ENCODE measurements at regions not wholly inside any gene's neighbourhood (a gene's known extent, or its start where the extent isn't known, plus 50 kb on each side); places are given as distances from the start of the nearest gene placed in this dataset.
"Not testable (repeated sequence)": the region's sequence is repeated elsewhere in the genome, so short reads cannot be mapped to it uniquely, and the experiment has no call there.

DNA sequence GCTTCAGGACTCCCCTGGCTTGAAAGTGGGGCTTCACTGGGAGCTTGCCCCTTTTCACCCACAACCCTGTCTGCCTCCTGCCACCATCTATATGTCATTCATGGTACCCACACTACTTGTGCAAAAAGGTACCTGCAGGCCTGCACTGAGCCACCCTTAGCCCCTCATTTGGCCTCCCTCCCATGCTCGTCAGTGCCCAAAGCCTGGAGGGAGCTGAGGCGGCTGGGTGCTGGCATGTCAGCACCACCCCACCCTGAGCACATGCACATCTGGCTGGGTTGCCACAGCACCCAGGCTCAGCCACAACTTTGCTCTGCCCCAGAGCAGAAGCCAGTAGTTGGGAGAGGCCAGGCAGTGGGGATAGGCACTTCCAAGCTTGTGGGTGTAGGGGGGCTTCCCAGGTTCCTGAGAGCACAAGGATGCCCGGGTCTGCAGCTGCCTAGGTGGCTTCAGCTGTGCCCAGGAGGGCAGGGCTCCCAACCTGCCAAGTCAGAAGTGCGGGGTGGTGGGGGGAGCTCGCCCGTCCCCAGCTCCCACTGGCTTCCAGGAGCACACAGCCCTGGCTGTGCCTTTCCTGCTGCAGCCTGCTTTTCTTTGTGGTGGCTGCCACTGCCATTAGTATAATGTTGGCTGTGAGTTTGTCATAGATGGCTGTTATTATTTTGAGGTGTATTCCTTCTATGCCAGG is 1054.6 kb upstream of the EPHA6 start:
- Mint-ChIP-seq H3K9me3 (peaks cover 0 to 10% (median 4%) of the 10 kb centered on the region in 9 donors), H3K27ac (no peak overlapping the region), H3K36me3 (no peaks in the 10 kb centered on the region), H3K27me3 (no peaks in the 10 kb centered on the region), H3K4me3 (no peak overlapping the region), H3K4me1 (no peaks in the 10 kb centered on the region)
- ATAC-seq (no peak), DNase-seq (no peak)
- POLR2A ChIA-PET: no interaction called here

DNA sequence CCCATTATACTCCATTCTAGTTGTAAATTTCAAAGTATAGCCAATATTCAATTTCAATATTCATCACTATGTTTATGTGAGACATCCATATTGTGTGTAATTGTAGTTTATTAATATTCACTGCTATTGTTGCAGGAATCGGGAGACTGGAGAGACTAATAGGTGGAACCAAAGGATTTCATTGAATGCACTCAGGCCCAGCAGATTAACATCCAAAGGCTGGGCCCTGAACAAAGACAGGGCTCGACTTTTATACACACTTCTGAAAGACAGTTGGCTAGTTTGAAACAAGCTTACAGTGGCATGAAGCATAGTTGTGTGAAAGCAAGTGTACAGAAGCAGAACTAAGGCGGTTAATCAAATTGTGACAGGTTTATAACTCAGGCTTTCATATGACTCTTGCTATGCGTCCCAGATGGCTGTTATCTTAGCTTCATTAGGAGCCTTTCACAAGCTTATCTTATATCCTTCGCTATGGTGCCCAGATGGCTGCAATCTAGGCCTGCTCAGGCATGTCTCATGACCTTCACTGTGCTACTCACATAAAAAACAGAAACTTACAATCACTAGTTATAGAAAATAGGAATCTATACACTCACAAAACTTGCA is 1038.8 kb upstream of the EPHA6 start:
- H3K4me1 Mint-ChIP-seq: no peaks in the 10 kb centered on the region
- H3K27ac Mint-ChIP-seq: no peak overlapping the region
- no peak for ATAC-seq
- no peaks in the 10 kb centered on the region for H3K27me3 Mint-ChIP-seq
- peaks cover 0 to 44% (median 14%) of the 10 kb centered on the region in 9 donors for H3K9me3 Mint-ChIP-seq
- no peak overlapping the region for H3K4me3 Mint-ChIP-seq
- no peak for DNase-seq
- POLR2A ChIA-PET: no interaction called here
- H3K36me3 Mint-ChIP-seq: peaks cover 0 to 3% (median 0%) of the 10 kb centered on the region in 3 donors

DNA sequence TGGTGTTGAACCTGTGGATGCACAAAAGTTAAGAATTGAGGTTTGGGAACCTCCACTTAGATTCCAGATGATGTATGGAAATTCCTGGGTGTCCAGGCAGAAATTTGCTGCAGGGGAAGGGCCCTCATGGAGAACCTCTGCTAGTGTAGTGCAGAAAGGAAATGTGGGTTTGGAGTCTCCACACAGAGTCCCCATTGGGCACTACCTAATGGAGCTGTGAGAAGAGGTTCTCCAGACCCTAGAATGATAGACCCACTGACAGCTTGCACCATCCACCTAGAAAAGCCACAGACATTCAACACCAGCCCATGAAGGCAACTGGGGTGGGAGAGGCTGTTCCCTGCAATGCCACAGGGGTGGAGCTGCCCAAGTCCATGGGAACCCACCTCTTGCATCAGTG is 1032.8 kb upstream of the EPHA6 start:
- Mint-ChIP-seq H3K9me3 (peaks cover 0 to 14% (median 4%) of the 10 kb centered on the region in 9 donors), H3K4me3 (no peak overlapping the region), H3K27ac (no peak overlapping the region), H3K27me3 (no peaks in the 10 kb centered on the region), H3K36me3 (peaks cover 0 to 2% (median 0%) of the 10 kb centered on the region in 3 donors), H3K4me1 (no peaks in the 10 kb centered on the region)
- no peak for DNase-seq
- POLR2A ChIA-PET: no interaction called here
- ATAC-seq: no peak

DNA sequence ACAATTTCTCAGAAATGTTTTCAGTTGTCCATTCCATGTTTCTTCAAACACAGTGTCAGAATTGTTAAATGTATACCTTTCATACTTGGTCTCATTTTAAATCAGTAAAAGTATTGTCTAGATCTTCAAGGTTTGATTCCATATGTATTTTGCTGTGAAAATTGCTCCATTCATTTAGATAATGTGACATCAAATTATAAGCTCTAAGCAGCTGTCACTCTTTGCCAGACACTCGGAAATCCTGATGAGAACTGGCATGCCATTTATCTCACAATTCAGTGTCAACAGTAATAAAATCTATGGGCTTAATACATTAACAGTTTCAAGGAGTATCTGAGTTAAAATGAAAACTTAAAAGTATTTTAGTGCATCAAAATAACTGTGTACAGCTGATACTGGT is 1025.3 kb upstream of the EPHA6 start:
- Mint-ChIP-seq H3K36me3 (no peaks in the 10 kb centered on the region), H3K27me3 (no peaks in the 10 kb centered on the region), H3K4me1 (no peaks in the 10 kb centered on the region), H3K27ac (no peak overlapping the region), H3K9me3 (peaks cover 0 to 5% (median 0%) of the 10 kb centered on the region in 9 donors), H3K4me3 (no peak overlapping the region)
- ATAC-seq (no peak), DNase-seq (no peak)
- POLR2A ChIA-PET: no interaction called here

DNA sequence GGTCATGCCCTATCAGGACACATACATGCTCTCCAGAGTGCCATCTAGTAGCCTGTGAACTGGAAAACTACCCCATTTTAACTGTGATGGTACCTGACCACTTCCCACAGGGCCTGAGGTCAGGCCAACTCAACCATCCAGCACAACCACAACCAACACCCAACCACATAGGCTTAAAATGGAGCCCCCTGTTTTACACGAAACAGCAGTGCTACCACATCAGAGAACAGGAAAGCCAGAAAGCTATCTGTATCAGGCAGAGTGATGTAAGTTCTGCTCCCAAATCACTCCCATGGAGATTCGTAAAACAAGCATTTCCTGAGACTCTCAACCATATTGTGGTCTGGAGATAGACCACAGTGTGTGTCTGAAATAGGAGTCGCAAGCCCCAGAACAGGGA is 1017.3 kb upstream of the EPHA6 start:
- no peaks in the 10 kb centered on the region for H3K4me1 Mint-ChIP-seq
- H3K36me3 Mint-ChIP-seq: no peaks in the 10 kb centered on the region
- H3K9me3 Mint-ChIP-seq: peaks cover 0 to 15% (median 9%) of the 10 kb centered on the region in 9 donors
- H3K27ac Mint-ChIP-seq: no peak overlapping the region
- no peak overlapping the region for H3K4me3 Mint-ChIP-seq
- POLR2A ChIA-PET: no interaction called here
- no peaks in the 10 kb centered on the region for H3K27me3 Mint-ChIP-seq
- DNase-seq: no peak
- ATAC-seq: no peak

DNA sequence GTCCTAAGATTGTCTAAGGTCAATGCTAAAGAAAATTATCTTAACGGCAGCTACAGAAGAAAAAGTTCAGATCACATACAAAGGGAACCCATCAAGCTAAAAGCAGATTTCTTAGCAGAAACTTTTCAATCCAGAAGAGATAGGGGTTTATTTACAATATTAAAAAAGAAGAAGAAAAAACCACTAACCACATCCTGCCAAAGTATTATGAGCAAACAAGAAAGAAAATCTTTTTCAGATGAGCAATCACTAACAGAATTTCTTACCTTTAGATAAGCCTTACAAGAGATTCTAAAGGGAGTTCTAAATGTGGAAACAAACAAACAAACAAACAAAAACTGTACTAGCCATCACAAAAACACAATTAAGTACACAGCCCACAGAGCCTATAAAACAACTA is 1015.8 kb upstream of the EPHA6 start:
- Mint-ChIP-seq H3K4me1 (no peaks in the 10 kb centered on the region), H3K4me3 (no peak overlapping the region), H3K27me3 (no peaks in the 10 kb centered on the region), H3K9me3 (peaks cover 0 to 17% (median 9%) of the 10 kb centered on the region in 9 donors), H3K27ac (no peak overlapping the region), H3K36me3 (no peaks in the 10 kb centered on the region)
- ATAC-seq: no peak
- POLR2A ChIA-PET: no interaction called here
- DNase-seq: no peak

DNA sequence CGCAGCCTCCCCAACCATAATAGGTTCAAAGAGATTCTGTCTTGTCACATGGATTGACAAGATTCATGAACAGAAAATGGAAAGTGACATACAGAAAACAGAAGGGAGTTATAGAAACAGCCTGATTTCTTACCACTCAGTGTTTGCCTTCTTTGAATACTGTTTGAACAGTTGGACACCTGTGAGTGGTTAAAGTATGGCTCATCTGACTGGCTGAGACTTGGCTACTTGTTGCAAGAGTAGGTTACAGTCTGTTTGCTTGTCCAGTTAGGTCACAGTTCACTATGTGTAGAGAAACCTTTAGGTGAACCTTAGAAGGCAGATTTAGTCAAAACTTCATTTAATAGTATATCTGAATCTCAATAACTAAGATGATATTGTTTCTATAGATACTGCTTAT is 1003.9 kb upstream of the EPHA6 start:
- Mint-ChIP-seq H3K4me1 (no peaks in the 10 kb centered on the region), H3K9me3 (peaks cover 0 to 16% (median 6%) of the 10 kb centered on the region in 9 donors), H3K27ac (no peak overlapping the region), H3K4me3 (no peak overlapping the region), H3K36me3 (no peaks in the 10 kb centered on the region), H3K27me3 (no peaks in the 10 kb centered on the region)
- ATAC-seq: no peak
- POLR2A ChIA-PET: no interaction called here
- no peak for DNase-seq

DNA sequence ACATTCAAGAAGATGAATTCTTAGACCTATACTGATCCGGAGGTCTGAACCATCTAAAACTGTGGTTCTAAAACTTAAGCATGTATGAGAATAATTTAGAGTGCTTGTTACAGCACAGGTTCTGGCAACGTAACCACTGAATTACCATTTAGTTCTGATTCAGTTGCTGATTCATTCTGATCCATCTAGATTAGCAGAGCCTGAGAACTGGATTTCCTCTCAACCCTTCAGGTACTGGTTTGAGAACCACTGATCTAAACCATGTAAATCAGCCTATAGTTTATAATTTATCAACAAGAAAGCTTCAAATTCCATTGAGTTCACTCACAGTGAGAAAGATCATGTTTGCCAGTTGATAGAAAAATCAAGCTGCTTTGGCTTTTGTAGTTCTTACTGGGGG is 1001.1 kb upstream of the EPHA6 start:
- no peak overlapping the region for H3K27ac Mint-ChIP-seq
- H3K9me3 Mint-ChIP-seq: peaks cover 0 to 12% (median 7%) of the 10 kb centered on the region in 9 donors
- H3K4me3 Mint-ChIP-seq: no peak overlapping the region
- no peaks in the 10 kb centered on the region for H3K27me3 Mint-ChIP-seq
- H3K4me1 Mint-ChIP-seq: no peaks in the 10 kb centered on the region
- ATAC-seq (no peak), DNase-seq (no peak)
- POLR2A ChIA-PET: no interaction called here
- no peaks in the 10 kb centered on the region for H3K36me3 Mint-ChIP-seq

DNA sequence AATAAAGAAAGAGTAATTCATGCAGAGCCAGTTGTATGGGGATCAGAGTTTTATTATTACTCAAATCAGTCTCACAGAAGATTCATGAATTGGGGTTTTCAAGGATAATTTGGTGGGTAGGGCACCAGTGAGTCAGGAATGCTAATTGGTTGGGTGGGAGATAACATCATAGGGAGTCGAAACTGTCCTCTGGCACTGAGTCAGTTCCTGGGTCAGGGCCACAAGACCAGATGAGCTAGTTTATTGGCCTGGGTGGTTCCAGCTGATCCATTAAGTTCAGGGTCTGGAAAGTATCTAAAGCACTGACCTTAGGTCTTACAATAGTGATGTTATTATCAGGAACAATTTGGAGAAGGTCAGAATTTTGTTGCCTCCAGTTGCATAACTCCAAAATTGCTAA is 998.6 kb upstream of the EPHA6 start:
- DNase-seq: no peak
- no peaks in the 10 kb centered on the region for H3K27me3 Mint-ChIP-seq
- H3K9me3 Mint-ChIP-seq: peaks cover 0 to 10% (median 0%) of the 10 kb centered on the region in 9 donors
- H3K4me1 Mint-ChIP-seq: no peaks in the 10 kb centered on the region
- ATAC-seq: no peak
- no peak overlapping the region for H3K27ac Mint-ChIP-seq
- H3K4me3 Mint-ChIP-seq: no peak overlapping the region
- POLR2A ChIA-PET: no interaction called here
- H3K36me3 Mint-ChIP-seq: no peaks in the 10 kb centered on the region

DNA sequence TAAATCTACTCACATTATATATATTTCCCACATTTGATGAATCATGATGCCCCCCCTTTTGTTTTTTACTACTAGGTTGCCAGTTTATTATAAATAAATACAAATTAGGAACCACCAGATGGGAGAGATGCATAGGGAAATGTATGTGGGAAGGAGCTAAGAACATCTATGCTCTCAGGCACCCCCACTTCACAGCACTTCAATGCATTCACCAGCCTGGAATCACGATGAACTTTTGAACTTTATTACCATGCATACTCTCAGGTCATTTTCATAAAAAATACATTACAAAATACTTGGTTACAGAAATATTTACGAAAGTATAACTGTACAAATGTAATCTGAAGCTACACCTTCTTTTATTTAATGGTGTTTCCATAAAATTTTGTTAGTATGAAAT is 988.0 kb upstream of the EPHA6 start:
- no peaks in the 10 kb centered on the region for H3K4me1 Mint-ChIP-seq
- POLR2A ChIA-PET: no interaction called here
- ATAC-seq (no peak), DNase-seq (no peak)
- no peaks in the 10 kb centered on the region for H3K36me3 Mint-ChIP-seq
- no peak overlapping the region for H3K27ac Mint-ChIP-seq
- H3K4me3 Mint-ChIP-seq: no peak overlapping the region
- peaks cover 0 to 7% (median 2%) of the 10 kb centered on the region in 9 donors for H3K9me3 Mint-ChIP-seq
- H3K27me3 Mint-ChIP-seq: no peaks in the 10 kb centered on the region

DNA sequence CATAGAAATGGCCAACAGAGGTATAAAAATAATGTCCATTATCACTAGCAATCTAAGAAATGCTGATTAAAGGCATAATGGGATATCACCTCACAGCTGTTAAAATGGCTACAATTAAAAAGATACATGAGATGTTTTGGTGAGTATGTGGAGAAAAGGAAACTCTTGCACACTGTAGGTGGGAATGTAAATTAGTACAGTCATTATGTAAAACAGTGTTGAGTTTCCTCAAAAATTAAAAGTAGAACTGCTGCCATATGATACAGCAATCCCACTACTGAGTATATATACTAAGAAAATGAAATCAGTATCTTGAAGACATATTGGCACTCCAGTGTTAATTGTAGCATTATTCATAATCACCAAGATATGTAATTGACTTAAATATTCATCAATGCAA is 982.2 kb upstream of the EPHA6 start:
- H3K36me3 Mint-ChIP-seq: no peaks in the 10 kb centered on the region
- H3K9me3 Mint-ChIP-seq: peaks cover 5 to 28% (median 13%) of the 10 kb centered on the region in 9 donors
- no peak for DNase-seq
- POLR2A ChIA-PET: no interaction called here
- no peak overlapping the region for H3K27ac Mint-ChIP-seq
- H3K4me1 Mint-ChIP-seq: no peaks in the 10 kb centered on the region
- no peak for ATAC-seq
- no peaks in the 10 kb centered on the region for H3K27me3 Mint-ChIP-seq
- no peak overlapping the region for H3K4me3 Mint-ChIP-seq

DNA sequence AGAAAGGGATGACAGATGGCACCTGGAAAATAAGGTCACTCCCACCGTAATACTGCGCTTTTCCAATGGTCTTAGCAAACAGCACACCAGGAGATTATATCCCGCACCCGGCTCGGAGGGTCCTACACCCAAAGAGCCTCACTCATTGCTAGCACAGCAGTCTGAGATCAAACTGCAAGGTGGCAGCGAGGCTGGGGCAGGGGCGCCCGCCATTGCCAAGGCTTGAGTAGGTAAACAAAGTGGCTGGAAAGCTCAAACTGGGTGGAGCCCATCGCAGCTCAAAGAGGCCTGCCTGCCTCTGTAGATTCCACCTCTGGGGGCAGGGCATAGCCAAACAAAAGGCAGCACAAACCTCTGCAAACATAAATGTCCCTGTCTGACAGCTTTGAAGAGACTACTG is 953.8 kb upstream of the EPHA6 start:
- POLR2A ChIA-PET, DNase-seq: not testable (repeated sequence)

DNA sequence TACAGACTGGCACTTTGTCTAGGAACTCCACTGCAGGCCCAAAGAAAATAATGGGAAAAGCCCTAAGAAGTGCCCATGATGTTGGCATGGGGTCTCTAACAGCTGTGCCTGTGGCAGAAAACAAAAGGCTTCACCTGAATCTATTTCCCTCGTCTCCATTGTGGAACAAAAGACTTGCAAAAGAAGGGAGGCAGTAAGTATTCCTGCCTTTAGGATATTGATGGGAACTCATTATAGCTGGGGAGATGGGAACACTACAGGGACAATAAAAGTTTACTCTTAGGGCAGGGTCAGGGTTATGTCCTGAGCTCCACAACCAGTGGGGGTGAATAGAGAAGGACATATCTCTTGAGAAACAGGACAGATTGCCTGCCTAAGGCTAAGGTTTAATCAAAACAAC is 930.6 kb upstream of the EPHA6 start:
- Mint-ChIP-seq H3K4me3 (no peak overlapping the region), H3K27me3 (no peaks in the 10 kb centered on the region), H3K36me3 (no peaks in the 10 kb centered on the region), H3K27ac (no peak overlapping the region), H3K9me3 (peaks cover 0 to 11% (median 6%) of the 10 kb centered on the region in 9 donors), H3K4me1 (no peaks in the 10 kb centered on the region)
- POLR2A ChIA-PET: no interaction called here
- DNase-seq (no peak), ATAC-seq (no peak)

More for the DNA sequence above, 953.8 kb upstream of the EPHA6 start:
- H3K4me1 Mint-ChIP-seq, ATAC-seq, H3K27ac Mint-ChIP-seq, H3K4me3 Mint-ChIP-seq, H3K27me3 Mint-ChIP-seq, H3K36me3 Mint-ChIP-seq: not testable (repeated sequence)
- peaks cover 2 to 46% (median 17%) of the 10 kb centered on the region in 9 donors for H3K9me3 Mint-ChIP-seq

DNA sequence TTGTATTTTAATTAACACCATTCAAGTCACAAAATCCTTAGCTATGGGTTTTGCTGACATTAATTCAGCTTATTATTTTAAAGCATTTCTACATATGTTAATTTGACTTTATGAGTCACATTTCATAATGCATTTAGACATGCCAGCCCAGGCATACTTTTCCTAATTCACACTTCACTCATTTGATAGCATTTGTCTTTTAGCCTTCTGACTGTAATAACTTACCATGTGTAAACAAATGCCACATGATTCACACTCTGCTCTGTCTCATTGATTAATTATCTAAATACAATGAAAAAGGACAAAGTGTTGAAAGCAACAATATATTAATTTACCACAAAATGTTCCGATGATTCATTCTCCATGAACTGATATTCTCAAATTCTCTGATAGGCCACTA is 927.8 kb upstream of the EPHA6 start:
- ATAC-seq: no peak
- POLR2A ChIA-PET: no interaction called here
- DNase-seq: no peak
- Mint-ChIP-seq H3K27ac (no peak overlapping the region), H3K36me3 (no peaks in the 10 kb centered on the region), H3K9me3 (peaks cover 0 to 15% (median 7%) of the 10 kb centered on the region in 9 donors), H3K4me3 (no peak overlapping the region), H3K4me1 (no peaks in the 10 kb centered on the region), H3K27me3 (no peaks in the 10 kb centered on the region)
